ENCODE measurements at regions not wholly inside any gene's neighbourhood (a gene's known extent, or its start where the extent isn't known, plus 50 kb on each side); places are given as distances from the start of the nearest gene placed in this dataset.

DNA sequence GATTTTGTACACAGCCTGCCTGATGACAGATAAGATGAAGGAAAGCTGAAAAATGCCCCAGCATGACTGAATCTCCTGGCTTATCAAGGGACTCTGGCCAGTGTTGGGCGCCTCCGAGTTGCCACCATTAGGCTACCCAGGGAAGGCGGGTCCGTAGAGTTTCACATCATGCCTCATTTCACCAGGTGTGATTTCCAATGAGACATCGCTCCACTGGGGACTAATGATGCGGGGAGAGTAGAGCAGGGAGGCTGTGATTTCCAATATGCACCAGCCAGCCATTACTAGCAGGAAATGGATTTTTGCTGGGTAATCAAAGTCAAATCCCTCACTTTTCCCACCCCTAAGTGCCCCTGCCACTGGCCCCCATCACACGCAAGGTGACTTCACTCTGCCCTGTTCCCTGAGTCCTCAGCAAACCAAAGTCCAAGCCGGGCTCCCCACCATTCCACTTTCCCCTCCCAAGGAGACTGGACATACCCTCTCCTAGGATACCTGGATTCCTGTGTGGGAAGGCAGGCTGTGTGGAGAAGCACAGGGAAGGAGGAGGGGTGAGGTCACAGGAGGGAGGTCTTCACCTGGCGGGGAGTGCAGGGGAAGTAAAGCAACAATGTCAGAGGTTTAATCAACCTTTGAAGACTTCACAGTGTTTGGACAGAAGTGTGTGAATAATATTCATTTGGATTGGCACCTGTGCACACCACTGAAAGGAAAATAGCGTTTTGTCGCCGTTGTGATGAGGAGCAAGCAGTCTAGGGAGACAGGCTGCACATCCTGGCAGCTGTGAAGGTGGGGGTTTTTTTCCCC is 613.3 kb upstream of the CADM1 start:
- H3K27me3 ChIP-seq (ENCODE audit: control insufficient read depth, insufficient read depth, low read length), result no peaks in the 10 kb centered on the region
- no peak overlapping the region for H3K9ac ChIP-seq (ENCODE audit: low read length)
- H3K4me3 ChIP-seq (ENCODE audit: low read length), result no peak overlapping the region
- no peak overlapping the region for H3K27ac ChIP-seq (ENCODE audit: low read length)
- H3K36me3 ChIP-seq (ENCODE audit: control insufficient read depth, low read depth, low read length), result no peaks in the 10 kb centered on the region
- no peaks in the 10 kb centered on the region for H3K9me3 ChIP-seq (ENCODE audit: control insufficient read depth, low read depth, low read length)
- no peaks in the 10 kb centered on the region for H3K4me1 ChIP-seq (ENCODE audit: control insufficient read depth, low read depth, low read length)

DNA sequence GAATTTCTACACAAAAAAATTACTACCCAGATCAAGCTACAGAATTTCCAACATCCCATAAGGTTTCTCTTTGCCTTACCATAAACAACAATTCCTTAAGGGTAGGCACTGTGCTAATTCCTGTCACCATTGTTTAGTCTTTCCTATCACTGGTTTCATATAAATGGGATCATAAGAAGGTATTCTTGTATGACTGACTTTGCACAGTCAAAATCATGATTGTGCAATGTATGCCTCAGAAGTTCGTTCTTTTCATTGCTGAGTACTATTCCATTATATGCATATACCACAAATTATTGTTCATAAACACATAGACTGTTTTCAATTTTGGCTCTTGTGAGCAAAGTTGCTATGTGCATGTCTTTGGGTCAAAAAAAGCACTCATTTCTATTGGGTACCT is 611.6 kb upstream of the CADM1 start:
- Histone ChIP-seq H3K27ac (ENCODE audit: low read length) (no peak overlapping the region), H3K4me1 (ENCODE audit: control insufficient read depth, low read depth, low read length) (no peaks in the 10 kb centered on the region)

DNA sequence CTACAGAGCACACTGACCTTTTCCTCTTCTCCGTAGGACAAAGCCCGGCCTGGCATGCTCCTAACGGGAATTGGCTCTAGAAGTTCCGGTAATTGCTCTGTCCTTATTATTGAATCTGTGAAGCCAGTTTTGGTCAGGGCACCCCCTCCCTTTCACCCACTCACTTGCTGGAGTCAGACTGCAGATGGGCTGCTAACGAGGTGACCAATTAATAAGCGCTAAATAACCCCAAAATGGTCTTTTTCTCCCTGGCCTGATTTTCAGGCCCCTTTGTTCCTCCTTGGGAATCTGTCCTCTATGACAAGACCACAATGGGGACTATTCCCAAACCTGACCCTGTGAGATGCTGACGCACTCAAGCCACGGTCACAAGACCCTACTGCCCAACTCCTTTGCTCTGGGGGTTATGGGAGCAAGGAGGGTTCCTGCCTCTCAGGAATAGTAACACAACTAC is 610.0 kb upstream of the CADM1 start:
- peaks cover 25% of the 10 kb centered on the region for H3K27me3 ChIP-seq (ENCODE audit: control insufficient read depth, insufficient read depth, low read length)
- no peak overlapping the region for H3K9ac ChIP-seq (ENCODE audit: low read length)
- H3K9me3 ChIP-seq (ENCODE audit: control insufficient read depth, low read depth, low read length), result no peaks in the 10 kb centered on the region
- H3K27ac ChIP-seq (ENCODE audit: low read length), result no peak overlapping the region
- H3K4me1 ChIP-seq (ENCODE audit: control insufficient read depth, low read depth, low read length), result no peaks in the 10 kb centered on the region
- no peaks in the 10 kb centered on the region for H3K36me3 ChIP-seq (ENCODE audit: control insufficient read depth, low read depth, low read length)
- H3K4me3 ChIP-seq (ENCODE audit: low read length), result no peak overlapping the region

More for the DNA sequence above, 611.6 kb upstream of the CADM1 start:
- Histone ChIP-seq H3K4me3 (ENCODE audit: low read length) (no peak overlapping the region), H3K36me3 (ENCODE audit: control insufficient read depth, low read depth, low read length) (no peaks in the 10 kb centered on the region), H3K9me3 (ENCODE audit: control insufficient read depth, low read depth, low read length) (no peaks in the 10 kb centered on the region), H3K9ac (ENCODE audit: low read length) (no peak overlapping the region), H3K27me3 (ENCODE audit: control insufficient read depth, insufficient read depth, low read length) (peaks cover 9% of the 10 kb centered on the region)

DNA sequence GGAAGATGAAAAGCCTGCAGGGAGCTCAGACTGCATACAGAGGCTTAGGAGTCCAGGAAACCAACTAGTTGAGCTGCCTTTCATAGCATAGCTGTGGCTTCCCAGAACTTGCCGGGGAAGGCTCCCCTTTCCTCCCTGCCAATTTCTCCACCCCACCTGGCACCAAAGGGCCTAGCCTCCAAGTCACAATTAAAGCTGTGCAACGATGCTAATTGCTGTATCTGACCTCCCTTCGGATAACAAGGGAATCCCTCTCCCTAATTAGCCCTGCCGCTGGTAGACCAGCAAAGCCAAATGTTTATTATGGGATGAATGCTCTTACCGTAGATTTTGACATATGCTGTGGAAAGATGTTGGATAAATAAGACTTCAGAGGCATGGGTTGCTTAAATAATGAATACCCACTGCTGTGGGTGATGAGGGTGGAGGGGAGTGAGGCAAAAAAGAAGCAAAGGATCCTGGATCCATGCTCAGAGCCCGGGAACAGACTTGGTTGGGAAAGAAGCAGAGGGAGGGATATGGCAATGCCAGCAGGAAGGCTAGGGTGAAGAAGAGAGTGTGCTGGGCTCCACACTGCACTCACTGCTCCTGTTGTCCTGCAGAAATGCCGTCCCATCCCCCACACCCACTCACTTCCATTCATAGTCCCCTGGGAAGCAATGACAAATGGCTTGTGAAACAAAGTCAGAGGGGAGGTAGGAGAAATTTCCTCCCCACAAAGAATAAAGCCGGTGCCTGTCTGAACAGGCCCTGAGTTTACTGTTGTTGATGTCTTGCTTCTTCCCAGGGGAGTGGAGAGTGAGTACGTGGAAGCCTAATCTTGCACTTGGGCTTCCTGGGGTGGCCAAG is 608.1 kb upstream of the CADM1 start:
- no peak overlapping the region for H3K4me3 ChIP-seq (ENCODE audit: low read length)

DNA sequence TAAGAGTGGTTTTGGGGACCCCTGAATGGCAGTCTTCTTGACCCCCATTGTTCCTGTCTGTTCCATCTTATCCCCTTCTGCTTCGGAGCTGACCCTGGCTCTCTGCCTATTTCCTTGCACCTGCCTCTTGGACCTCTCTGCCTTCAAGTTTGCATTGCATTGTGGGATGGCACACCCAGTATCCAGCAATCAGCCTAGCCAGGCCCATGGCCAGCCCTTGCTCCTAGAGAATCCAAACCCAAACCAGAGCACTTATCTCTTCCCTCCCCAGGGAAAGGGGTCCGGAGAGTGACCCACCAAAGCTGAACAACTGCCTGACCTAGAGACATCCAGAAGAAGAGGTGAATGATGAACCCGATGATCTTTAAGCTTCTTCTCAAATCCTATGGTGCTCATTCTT is 607.3 kb upstream of the CADM1 start:
- H3K27me3 ChIP-seq (ENCODE audit: control insufficient read depth, insufficient read depth, low read length), result peaks cover 52% of the 10 kb centered on the region
- H3K9ac ChIP-seq (ENCODE audit: low read length), result no peak overlapping the region
- no peak overlapping the region for H3K27ac ChIP-seq (ENCODE audit: low read length)
- H3K4me1 ChIP-seq (ENCODE audit: control insufficient read depth, low read depth, low read length), result no peaks in the 10 kb centered on the region
- H3K4me3 ChIP-seq (ENCODE audit: low read length), result no peak overlapping the region
- H3K9me3 ChIP-seq (ENCODE audit: control insufficient read depth, low read depth, low read length), result no peaks in the 10 kb centered on the region
- H3K36me3 ChIP-seq (ENCODE audit: control insufficient read depth, low read depth, low read length), result no peaks in the 10 kb centered on the region

More for the DNA sequence above, 608.1 kb upstream of the CADM1 start:
- H3K27ac ChIP-seq (ENCODE audit: low read length), result no peak overlapping the region
- H3K9me3 ChIP-seq (ENCODE audit: control insufficient read depth, low read depth, low read length), result no peaks in the 10 kb centered on the region
- no peak overlapping the region for H3K9ac ChIP-seq (ENCODE audit: low read length)
- H3K36me3 ChIP-seq (ENCODE audit: control insufficient read depth, low read depth, low read length), result no peaks in the 10 kb centered on the region
- H3K4me1 ChIP-seq (ENCODE audit: control insufficient read depth, low read depth, low read length), result no peaks in the 10 kb centered on the region
- peaks cover 44% of the 10 kb centered on the region for H3K27me3 ChIP-seq (ENCODE audit: control insufficient read depth, insufficient read depth, low read length)

DNA sequence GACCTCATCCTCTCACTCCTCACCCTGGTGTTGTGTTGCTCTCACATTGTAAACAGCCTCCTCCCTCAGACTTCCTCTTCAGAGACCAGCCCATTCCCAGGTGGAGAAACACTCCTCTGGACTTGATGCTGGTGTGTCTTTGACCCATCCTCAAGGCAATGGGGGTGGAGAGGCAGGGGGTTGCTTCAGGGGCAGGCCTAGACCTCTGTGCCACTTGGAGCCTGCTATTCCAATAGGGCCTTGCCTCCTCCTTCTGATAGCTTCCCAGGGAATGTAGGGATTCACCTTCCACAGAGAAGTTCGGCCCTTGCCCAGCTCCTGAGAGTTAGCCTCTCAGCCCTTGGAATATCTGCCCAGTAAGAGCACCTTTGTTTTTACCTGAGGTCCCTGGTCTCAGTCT is 606.6 kb upstream of the CADM1 start:
- Histone ChIP-seq H3K4me1 (ENCODE audit: control insufficient read depth, low read depth, low read length) (no peaks in the 10 kb centered on the region), H3K9ac (ENCODE audit: low read length) (no peak overlapping the region), H3K27me3 (ENCODE audit: control insufficient read depth, insufficient read depth, low read length) (peaks cover 59% of the 10 kb centered on the region), H3K36me3 (ENCODE audit: control insufficient read depth, low read depth, low read length) (no peaks in the 10 kb centered on the region), H3K27ac (ENCODE audit: low read length) (no peak overlapping the region), H3K9me3 (ENCODE audit: control insufficient read depth, low read depth, low read length) (no peaks in the 10 kb centered on the region), H3K4me3 (ENCODE audit: low read length) (no peak overlapping the region)

DNA sequence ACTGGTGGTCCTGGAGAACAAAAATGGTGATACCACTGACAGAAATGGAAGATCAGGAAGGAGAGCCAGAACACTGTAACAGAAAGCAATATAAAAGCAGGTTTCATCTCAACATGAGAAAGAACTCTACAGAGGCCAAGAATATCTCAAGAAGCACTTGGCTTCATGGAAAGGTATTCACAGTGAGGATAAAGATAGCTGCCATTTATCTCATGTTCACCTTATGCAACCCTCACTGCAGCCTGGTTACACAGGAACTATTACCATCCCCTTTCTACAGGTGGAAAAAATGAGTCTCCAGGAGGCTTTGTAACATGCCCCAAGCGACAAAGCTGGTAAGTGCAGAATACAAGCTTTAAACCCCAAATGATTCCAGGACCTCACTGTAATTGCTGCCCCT is 606.1 kb upstream of the CADM1 start:
- H3K4me3 ChIP-seq (ENCODE audit: low read length), result no peak overlapping the region
- no peak overlapping the region for H3K27ac ChIP-seq (ENCODE audit: low read length)
- no peaks in the 10 kb centered on the region for H3K9me3 ChIP-seq (ENCODE audit: control insufficient read depth, low read depth, low read length)
- no peaks in the 10 kb centered on the region for H3K36me3 ChIP-seq (ENCODE audit: control insufficient read depth, low read depth, low read length)
- H3K9ac ChIP-seq (ENCODE audit: low read length), result no peak overlapping the region
- no peaks in the 10 kb centered on the region for H3K4me1 ChIP-seq (ENCODE audit: control insufficient read depth, low read depth, low read length)
- H3K27me3 ChIP-seq (ENCODE audit: control insufficient read depth, insufficient read depth, low read length), result peaks cover 64% of the 10 kb centered on the region

DNA sequence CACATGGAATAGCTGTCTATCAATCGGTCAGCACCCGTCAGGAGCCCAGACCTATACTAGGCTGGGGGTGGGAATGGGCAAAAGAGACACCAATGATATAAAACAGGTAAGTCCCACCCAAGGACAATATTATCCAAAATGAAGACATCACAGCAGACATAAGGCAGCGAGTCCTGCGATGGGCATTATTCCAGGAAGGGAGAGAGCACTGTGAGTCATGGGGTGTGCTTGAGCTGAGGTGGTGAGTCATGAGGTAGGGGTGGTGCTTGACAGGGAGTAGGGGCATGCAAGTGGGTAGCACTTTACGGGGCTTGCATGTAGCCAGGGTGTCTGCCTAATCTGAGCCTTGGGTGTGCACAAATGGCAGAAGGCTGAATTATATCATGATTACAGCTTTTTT is 605.0 kb upstream of the CADM1 start:
- no peak overlapping the region for H3K4me3 ChIP-seq (ENCODE audit: low read length)
- H3K9me3 ChIP-seq (ENCODE audit: control insufficient read depth, low read depth, low read length), result no peaks in the 10 kb centered on the region
- no peak overlapping the region for H3K9ac ChIP-seq (ENCODE audit: low read length)
- H3K36me3 ChIP-seq (ENCODE audit: control insufficient read depth, low read depth, low read length), result no peaks in the 10 kb centered on the region
- H3K4me1 ChIP-seq (ENCODE audit: control insufficient read depth, low read depth, low read length), result no peaks in the 10 kb centered on the region
- H3K27ac ChIP-seq (ENCODE audit: low read length), result no peak overlapping the region
- peaks cover 75% of the 10 kb centered on the region for H3K27me3 ChIP-seq (ENCODE audit: control insufficient read depth, insufficient read depth, low read length)

DNA sequence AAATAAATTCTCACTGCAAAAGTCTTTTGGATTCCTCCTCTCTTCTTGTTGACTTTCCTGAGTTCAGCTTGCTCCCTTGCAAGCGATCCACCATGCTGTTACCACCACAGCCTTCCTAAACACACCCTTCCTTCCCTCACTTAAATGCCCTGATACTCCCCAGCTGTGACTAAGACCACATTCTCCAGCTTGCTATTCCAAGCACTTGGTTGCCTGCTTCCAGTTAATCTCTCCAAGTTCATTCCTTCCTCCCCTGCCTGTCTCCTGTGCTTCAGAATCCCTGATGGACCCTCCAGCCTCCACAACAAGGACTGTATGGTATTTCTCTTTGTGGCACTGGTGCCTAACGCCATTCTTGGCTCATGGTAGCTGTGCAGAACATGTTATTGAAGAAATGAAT is 603.9 kb upstream of the CADM1 start:
- H3K4me3 ChIP-seq (ENCODE audit: low read length), result no peak overlapping the region
- no peak overlapping the region for H3K27ac ChIP-seq (ENCODE audit: low read length)
- H3K9me3 ChIP-seq (ENCODE audit: control insufficient read depth, low read depth, low read length), result no peaks in the 10 kb centered on the region
- H3K27me3 ChIP-seq (ENCODE audit: control insufficient read depth, insufficient read depth, low read length), result peaks cover 81% of the 10 kb centered on the region
- no peaks in the 10 kb centered on the region for H3K4me1 ChIP-seq (ENCODE audit: control insufficient read depth, low read depth, low read length)
- H3K36me3 ChIP-seq (ENCODE audit: control insufficient read depth, low read depth, low read length), result no peaks in the 10 kb centered on the region
- no peak overlapping the region for H3K9ac ChIP-seq (ENCODE audit: low read length)

DNA sequence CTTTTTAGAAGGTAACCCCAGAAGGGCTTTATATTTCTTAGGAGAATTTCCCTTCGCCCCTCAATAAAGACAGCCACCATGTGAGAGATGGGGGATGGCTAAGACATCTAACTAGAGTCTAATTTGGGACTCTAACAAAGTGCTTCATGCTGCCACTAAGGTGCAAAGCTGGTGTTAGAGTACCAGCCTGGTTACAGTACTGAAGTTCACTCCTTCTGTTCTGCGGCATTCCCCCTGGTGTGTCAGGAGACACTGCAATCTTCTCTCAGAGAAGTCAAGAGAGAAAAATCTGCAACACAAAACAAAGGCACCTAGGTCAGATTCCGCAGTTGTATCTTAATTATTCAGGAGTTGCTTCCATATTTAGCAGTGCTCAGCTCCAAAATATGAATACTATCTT is 603.0 kb upstream of the CADM1 start:
- no peaks in the 10 kb centered on the region for H3K4me1 ChIP-seq (ENCODE audit: control insufficient read depth, low read depth, low read length)
- H3K9me3 ChIP-seq (ENCODE audit: control insufficient read depth, low read depth, low read length), result no peaks in the 10 kb centered on the region
- no peak overlapping the region for H3K27ac ChIP-seq (ENCODE audit: low read length)
- no peaks in the 10 kb centered on the region for H3K36me3 ChIP-seq (ENCODE audit: control insufficient read depth, low read depth, low read length)
- no peak overlapping the region for H3K9ac ChIP-seq (ENCODE audit: low read length)
- H3K27me3 ChIP-seq (ENCODE audit: control insufficient read depth, insufficient read depth, low read length), result peaks cover 86% of the 10 kb centered on the region
- no peak overlapping the region for H3K4me3 ChIP-seq (ENCODE audit: low read length)

DNA sequence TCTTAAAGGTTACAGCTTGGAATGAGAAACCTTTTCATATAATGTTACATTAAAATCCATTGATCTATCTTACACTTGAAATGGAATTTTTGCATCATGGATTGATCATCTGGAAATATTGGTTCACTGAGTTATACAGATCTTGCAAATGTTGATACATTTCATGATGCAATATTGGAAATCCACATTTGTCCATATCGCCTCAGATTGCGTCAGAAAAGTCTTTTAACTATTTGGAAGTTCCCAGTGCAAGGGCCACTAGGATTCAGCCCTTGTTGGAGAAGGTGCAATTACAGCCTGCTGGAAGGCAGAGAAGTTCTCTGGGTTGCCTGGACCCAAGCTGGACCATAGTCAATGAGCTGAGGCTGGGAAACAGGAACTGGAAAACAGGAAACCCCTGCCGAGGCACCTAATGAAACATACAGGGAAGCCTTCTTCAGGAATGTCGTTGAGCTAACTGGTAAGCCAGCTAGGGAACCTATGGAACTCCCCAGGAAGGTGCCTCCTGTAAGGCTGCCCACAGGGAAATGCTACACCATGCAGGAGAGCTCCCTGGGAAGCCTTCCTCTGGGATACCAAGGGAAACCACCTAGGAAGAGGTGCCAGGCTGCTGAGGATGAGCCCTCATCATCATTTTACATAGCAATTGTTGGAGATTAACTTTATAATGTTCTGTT is 600.4 kb upstream of the CADM1 start:
- Histone ChIP-seq H3K36me3 (ENCODE audit: control insufficient read depth, low read depth, low read length) (no peaks in the 10 kb centered on the region), H3K4me3 (ENCODE audit: low read length) (no peak overlapping the region), H3K9ac (ENCODE audit: low read length) (no peak overlapping the region), H3K9me3 (ENCODE audit: control insufficient read depth, low read depth, low read length) (no peaks in the 10 kb centered on the region), H3K4me1 (ENCODE audit: control insufficient read depth, low read depth, low read length) (no peaks in the 10 kb centered on the region), H3K27ac (ENCODE audit: low read length) (no peak overlapping the region), H3K27me3 (ENCODE audit: control insufficient read depth, insufficient read depth, low read length) (peaks cover 65% of the 10 kb centered on the region)

All from iPS-18a (cell line).